Calu3 (cell line): ENCODE measurements at regions not wholly inside any gene's neighbourhood (a gene's known extent, or its start where the extent isn't known, plus 50 kb on each side); places are given as distances from the start of the nearest gene placed in this dataset.

Experiments used
- BruUV-seq: library from RNA; stranded (reverse); fragments of 400-500 nt; replicated peaks from 2 replicates; lab custom pipeline; 2021; lab: Mats Ljungman, UMichigan
- CTCF ChIA-PET: fragments of 300-600 bp; sonication (Branson Sonifier 250); formaldehyde crosslinking; loops from one replicate; lab custom pipeline; 2022; ENCODE audit warnings: antibody characterized with exemption; lab: Charles Lee
- DNase-seq: peaks from one replicate; pipeline ENCODE4 v3.0.0; 2022
- H3K27ac Mint-ChIP-seq: one replicate; pipeline ENCODE4 v1.8.0; 2022; ENCODE audit warnings: mixed read lengths; ENCODE audit not compliant: unreplicated experiment
- H3K27me3 Mint-ChIP-seq: one replicate; pipeline ENCODE4 v1.8.0; 2022; ENCODE audit warnings: mixed read lengths; ENCODE audit not compliant: unreplicated experiment
- H3K36me3 Mint-ChIP-seq: one replicate; pipeline ENCODE4 v1.8.0; 2022; ENCODE audit warnings: mild to moderate bottlenecking, moderate library complexity, mixed read lengths; ENCODE audit not compliant: insufficient read depth, unreplicated experiment
- H3K4me1 Mint-ChIP-seq: one replicate; pipeline ENCODE4 v1.8.0; 2022; ENCODE audit warnings: mild to moderate bottlenecking, low read depth, mixed read lengths; ENCODE audit not compliant: unreplicated experiment
- H3K4me3 Mint-ChIP-seq: one replicate; pipeline ENCODE4 v1.8.0; 2022; ENCODE audit warnings: mild to moderate bottlenecking, low read depth, moderate library complexity, mixed read lengths; ENCODE audit not compliant: unreplicated experiment
- H3K9me3 Mint-ChIP-seq: one replicate; pipeline ENCODE4 v1.8.0; 2022; ENCODE audit warnings: low read depth, mixed read lengths; ENCODE audit not compliant: unreplicated experiment
- intact Hi-C: fragments of 100-400 bp; cut with micrococcal nuclease; formaldehyde crosslinking; loops from one replicate; pipeline ENCODE4 v1.10.0; 2022; ENCODE audit not compliant: unreplicated experiment
- TF ChIP-seq, protein P1 (sequence below): fragments of 200-600 bp; IDR thresholded peaks from one replicate; pipeline ENCODE4 v1.8.0; 2022; ENCODE audit warnings: antibody characterized with exemption; ENCODE audit not compliant: unreplicated experiment

DNA sequence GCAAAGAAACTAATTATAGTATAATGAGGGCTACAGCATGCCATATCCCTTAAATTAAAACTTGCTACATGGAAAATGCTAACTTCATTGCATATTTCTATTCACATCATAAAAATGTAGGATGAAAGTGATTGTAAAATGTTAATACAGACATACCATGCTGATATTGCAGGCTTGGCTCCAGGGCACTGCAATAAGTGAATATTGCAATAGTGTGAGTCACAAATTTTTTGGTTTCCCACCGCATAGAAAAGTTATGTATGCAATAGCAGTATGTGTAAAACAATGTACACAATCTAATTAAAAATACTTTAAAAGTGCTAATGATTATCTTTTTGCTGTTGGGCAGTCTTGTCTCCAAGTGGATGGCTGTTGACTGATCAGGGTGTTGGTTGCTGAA is 162.1 kb downstream of the CD8B2 start:
- Mint-ChIP-seq H3K36me3 (no peaks in the 10 kb centered on the region), H3K27me3 (no peaks in the 10 kb centered on the region), H3K27ac (no peak overlapping the region), H3K4me3 (no peak overlapping the region), H3K9me3 (no peaks in the 10 kb centered on the region), H3K4me1 (no peaks in the 10 kb centered on the region)
- TF ChIP-seq, protein P1, sequence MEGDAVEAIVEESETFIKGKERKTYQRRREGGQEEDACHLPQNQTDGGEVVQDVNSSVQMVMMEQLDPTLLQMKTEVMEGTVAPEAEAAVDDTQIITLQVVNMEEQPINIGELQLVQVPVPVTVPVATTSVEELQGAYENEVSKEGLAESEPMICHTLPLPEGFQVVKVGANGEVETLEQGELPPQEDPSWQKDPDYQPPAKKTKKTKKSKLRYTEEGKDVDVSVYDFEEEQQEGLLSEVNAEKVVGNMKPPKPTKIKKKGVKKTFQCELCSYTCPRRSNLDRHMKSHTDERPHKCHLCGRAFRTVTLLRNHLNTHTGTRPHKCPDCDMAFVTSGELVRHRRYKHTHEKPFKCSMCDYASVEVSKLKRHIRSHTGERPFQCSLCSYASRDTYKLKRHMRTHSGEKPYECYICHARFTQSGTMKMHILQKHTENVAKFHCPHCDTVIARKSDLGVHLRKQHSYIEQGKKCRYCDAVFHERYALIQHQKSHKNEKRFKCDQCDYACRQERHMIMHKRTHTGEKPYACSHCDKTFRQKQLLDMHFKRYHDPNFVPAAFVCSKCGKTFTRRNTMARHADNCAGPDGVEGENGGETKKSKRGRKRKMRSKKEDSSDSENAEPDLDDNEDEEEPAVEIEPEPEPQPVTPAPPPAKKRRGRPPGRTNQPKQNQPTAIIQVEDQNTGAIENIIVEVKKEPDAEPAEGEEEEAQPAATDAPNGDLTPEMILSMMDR = no peak
- no TSS peak for BruUV-seq
- no peak for DNase-seq
- CTCF ChIA-PET = no interaction called here
- intact Hi-C loops = no loop called here

DNA sequence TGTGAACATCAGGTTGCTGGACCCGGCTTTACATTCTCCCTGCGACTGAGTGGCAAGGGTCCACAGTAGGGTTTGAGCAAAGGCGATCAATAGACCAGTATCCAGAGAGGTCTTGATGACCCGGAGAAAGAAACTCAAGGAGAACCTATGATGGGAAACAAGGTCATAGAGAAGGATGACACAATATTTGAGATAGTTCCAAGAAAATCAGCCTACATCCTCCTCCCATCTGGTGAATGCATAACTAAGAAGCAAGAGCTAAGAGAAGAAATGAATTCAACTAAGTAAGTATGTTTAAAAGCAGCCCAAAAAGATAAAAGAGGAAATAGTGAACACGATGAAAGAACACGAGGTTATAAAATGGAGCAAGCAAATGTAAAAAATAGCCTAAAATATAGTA is 166.3 kb downstream of the CD8B2 start:
- DNase-seq = no peak
- BruUV-seq = no TSS peak
- Mint-ChIP-seq H3K27me3 (no peaks in the 10 kb centered on the region), H3K36me3 (no peaks in the 10 kb centered on the region), H3K4me1 (peaks cover 6% of the 10 kb centered on the region), H3K4me3 (no peak overlapping the region), H3K27ac (no peak overlapping the region), H3K9me3 (peaks cover 2% of the 10 kb centered on the region)
- TF ChIP-seq, protein P1 = no peak
- intact Hi-C loops = no loop called here
- CTCF ChIA-PET = no interaction called here

DNA sequence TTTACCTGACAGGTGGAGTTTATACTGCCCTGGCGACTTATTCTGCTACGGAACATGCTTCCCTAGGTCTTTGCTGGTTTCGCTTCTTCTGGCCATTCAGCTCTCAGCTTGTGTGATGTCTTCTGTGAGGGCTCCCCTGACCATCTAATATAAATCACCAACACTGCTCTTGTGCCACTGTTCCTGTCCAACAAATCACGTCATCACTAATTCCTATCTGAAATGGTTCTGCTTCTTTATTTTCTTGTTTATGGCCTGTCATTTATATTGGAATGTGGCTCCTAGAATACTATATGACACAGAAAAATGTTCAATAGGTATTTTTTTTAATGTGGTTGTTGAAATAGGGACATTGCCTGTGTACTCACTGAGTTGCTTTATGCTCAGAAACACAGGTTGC is 171.5 kb downstream of the CD8B2 start:
- H3K4me3 Mint-ChIP-seq = no peak overlapping the region
- no TSS peak for BruUV-seq
- peaks cover 8% of the 10 kb centered on the region for H3K9me3 Mint-ChIP-seq
- H3K4me1 Mint-ChIP-seq = peaks cover 6% of the 10 kb centered on the region
- no peaks in the 10 kb centered on the region for H3K27me3 Mint-ChIP-seq
- TF ChIP-seq, protein P1 = no peak
- no peak overlapping the region for H3K27ac Mint-ChIP-seq
- CTCF ChIA-PET = no interaction called here
- H3K36me3 Mint-ChIP-seq = no peaks in the 10 kb centered on the region
- no peak for DNase-seq
- intact Hi-C loops = no loop called here

DNA sequence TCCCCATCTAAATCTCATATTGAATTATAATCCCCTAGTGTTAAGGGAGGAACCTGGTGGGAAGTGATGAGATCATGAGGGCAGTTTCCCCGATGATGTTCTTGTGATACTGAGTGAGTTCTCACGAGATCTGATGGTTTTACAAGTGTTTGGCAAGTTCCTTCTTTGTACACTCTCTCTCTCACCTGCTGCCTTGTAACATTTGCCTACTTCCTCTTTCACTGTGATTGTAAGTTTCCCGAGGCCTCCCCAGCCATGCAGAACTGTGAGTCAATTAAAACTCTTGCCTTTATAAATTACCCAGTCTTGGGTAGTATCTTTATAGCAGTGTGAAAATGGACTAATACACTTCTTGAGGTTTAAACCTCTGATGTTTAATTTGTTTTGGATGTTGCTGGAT is 177.5 kb downstream of the CD8B2 start:
- Mint-ChIP-seq H3K4me3 (no peak overlapping the region), H3K27ac (no peak overlapping the region), H3K27me3 (no peaks in the 10 kb centered on the region), H3K9me3 (peaks cover 13% of the 10 kb centered on the region), H3K4me1 (no peaks in the 10 kb centered on the region), H3K36me3 (no peaks in the 10 kb centered on the region)
- TF ChIP-seq, protein P1 = no peak
- intact Hi-C loops = no loop called here
- BruUV-seq = no TSS peak
- CTCF ChIA-PET = no interaction called here
- no peak for DNase-seq
